Raji (cell line): ENCODE measurements at regions not wholly inside any gene's neighbourhood (a gene's known extent, or its start where the extent isn't known, plus 50 kb on each side); places are given as distances from the start of the nearest gene placed in this dataset.

Experiments used
- POLR2A ChIP-seq: IDR thresholded peaks from 2 replicates; pipeline ENCODE4 v1.6.1; 2011; ENCODE audit warnings: low read depth, low read length, control low read depth; ENCODE audit not compliant: insufficient read depth

GRCh38 chr2:160970052-160970965 is 189.9 kb upstream of the TANK start:
- TF ChIP-seq POLR2A: no peak

GRCh38 chr2:160973991-160974390 is 186.2 kb upstream of the TANK start:
- TF ChIP-seq POLR2A: no peak

- TF ChIP-seq POLR2A: no peak
Measured at GRCh38 chr2:160974803-160975202, 185.4 kb upstream of the TANK start.

DNA sequence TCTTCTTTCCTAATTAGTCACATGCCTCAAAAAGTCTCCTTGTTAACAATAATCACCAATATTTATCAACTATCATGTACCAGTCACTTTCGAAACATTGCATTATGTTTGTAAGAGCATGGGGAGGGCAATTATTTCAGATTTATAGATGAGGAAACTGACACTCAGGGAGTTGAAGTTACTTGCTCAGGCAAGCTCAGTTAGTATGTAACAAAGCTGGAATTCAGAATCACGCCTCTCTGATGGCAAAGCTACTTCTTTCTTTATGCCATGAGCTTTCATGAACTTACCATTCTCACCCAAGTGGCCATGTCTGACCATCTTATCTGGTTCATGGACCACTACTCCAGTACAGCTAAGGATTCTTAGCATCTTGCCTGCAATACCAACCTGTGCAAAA is 183.4 kb upstream of the TANK start:
- no peak for TF ChIP-seq POLR2A

- TF ChIP-seq POLR2A: no peak
Measured at GRCh38 chr2:160977376-160977775, 182.9 kb upstream of the TANK start.

- TF ChIP-seq POLR2A: no peak
Measured at GRCh38 chr2:160977854-160978253, 182.4 kb upstream of the TANK start.

GRCh38 chr2:160984426-160985077 is 175.7 kb upstream of the TANK start:
- TF ChIP-seq POLR2A: no peak

- TF ChIP-seq POLR2A: no peak
Measured at GRCh38 chr2:160989778-160990177, 170.4 kb upstream of the TANK start.

- no peak for TF ChIP-seq POLR2A
Measured at GRCh38 chr2:160993654-160994061, 166.6 kb upstream of the TANK start.

DNA sequence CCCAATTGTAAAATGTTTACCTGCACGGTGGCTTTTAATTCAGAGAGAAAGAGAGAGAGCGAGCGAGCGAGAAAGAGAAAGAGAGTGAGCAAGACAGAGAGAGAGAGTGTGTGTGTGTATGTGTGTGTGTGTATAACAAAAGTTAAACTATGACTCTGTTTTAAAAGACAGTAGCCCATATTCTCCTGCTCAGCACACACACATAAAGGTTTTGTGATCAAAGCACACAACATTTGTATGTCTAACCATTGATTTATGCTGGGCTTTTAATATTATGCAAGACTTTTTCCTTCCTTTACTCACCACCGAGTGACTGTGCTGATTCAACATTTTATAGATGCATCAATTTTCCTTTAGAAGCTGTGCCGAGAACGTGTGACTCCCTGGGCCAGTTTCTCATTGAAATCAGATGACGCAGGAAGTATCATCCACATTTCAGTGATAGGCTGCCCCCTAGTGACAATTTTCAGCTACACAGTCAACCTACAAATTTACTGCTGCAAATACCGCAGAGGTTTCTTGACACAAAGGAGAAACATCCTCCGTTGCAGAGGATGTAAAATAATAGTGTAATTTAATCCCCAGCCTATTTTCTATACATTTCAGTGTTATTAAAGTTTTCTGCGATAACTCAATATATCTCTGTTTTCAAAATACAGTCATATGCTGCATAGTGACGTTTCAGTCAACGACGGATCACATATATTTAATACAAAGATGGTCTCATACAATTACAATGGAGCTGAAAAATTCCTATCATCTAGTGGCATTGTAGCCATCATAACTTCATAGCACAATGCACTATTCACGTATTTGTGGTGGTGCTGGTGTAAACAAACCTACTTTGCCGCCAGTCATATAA is 165.9 kb upstream of the TANK start:
- no peak for TF ChIP-seq POLR2A

- TF ChIP-seq POLR2A: no peak
Measured at GRCh38 chr2:160996584-160996983, 163.6 kb upstream of the TANK start.

- TF ChIP-seq POLR2A: no peak
Measured at GRCh38 chr2:161004379-161004778, 155.8 kb upstream of the TANK start.

DNA sequence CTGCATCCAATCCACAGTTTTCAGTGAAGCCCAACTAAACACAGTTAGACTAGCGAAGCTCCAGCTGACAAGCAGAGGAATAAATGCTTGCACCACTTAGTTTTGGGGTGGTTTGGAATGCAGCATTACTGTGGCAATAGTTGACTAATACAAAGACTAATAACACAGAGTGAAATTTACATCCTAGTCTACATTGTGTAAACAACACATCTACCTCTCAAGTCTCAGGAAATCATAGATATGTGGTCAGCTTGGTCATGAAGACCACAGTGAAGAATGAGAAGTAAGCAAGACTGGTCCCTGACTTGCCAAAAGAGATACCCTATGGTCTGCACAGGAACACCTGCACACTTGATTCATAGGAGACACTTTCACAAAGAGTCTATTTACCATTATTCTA is 155.1 kb upstream of the TANK start:
- TF ChIP-seq POLR2A: no peak

DNA sequence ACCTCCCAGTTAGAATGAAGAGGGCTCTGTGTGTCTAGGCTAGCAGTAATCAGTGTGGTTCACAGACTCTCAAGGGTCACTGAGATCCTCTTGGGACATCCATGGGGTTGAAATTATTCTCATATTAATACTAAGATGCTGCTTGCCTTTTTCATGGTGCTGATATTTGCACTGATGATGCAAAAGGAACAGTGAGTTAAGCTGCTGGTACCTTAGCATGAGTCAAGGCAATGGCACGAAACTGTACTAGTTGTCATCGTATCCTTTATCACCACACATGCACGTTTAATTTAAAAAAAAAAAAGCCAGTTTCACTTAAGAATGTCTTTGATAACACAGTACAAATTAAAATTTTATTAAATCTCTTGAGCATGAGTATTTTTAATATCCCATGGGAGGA is 151.9 kb upstream of the TANK start:
- TF ChIP-seq POLR2A: no peak

DNA sequence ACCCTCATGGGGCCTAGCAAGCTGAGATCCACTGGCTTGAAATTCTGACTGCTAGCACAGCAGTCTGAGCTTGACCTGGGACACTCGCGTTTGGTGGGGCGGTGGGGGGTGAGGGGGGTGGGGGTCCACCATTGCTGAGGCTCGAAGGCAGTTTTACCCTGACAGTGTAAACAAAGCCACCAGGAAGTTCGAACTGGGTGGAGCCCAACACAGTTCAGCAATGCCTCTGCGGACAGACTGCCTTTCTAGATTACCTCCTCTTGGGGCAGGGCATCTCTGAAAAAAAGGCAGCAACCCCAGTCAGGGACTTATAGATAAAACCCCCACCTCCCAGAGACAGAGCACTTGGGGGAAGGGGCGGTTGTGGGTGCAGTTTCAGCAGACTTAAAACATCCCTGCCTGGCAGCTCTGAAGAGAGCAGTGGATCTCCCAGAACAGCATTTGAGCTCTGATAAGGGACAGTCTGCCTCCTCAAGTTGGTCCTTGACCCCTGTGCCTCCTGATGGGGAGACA is 149.7 kb upstream of the TANK start:
- no peak for TF ChIP-seq POLR2A

DNA sequence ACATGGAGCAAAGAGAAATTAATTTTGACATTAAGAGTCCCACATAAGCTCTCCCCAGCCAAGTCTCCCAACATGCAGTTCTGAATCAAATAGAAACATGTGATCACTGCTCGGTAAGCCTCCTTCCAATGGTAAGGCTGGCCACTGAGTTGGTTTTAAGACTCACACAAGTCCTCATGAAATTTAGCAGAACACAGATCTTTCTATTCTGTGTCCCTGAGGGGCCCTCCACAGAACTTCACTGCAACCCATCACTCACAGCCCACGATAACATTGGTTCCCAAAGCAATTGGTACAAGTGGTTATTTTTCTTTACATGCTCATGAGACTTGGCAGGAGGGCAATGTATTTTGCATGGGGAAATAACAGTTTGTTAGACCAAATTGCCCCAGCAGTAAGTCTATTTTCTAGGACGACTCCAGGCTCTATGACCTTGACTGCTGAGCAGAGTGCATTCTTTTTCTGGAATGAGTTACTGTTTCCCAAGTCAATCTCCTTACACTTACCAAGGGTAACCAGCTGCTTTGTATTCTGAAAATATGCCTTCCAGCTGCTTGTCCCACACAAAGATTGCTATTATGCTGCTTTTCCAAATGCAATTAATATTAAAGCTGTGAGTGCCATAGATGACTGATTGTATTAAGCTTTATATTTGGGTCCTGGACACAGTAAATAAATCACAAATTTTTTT is 142.3 kb upstream of the TANK start:
- no peak for TF ChIP-seq POLR2A
